ENCODE measurements at regions not wholly inside any gene's neighbourhood (a gene's known extent, or its start where the extent isn't known, plus 50 kb on each side); places are given as distances from the start of the nearest gene placed in this dataset.

- Mint-ChIP-seq H3K36me3 (ENCODE audit: low read depth) (no peaks in the 10 kb centered on the region), H3K27me3 (ENCODE audit: low read depth, poor library complexity) (no peaks in the 10 kb centered on the region), H3K4me1 (no peaks in the 10 kb centered on the region), H3K4me3 (no peak overlapping the region), H3K9me3 (no peaks in the 10 kb centered on the region), H3K27ac (no peak overlapping the region)
- DNase-seq: no peak
- TF ChIP-seq, protein P1, sequence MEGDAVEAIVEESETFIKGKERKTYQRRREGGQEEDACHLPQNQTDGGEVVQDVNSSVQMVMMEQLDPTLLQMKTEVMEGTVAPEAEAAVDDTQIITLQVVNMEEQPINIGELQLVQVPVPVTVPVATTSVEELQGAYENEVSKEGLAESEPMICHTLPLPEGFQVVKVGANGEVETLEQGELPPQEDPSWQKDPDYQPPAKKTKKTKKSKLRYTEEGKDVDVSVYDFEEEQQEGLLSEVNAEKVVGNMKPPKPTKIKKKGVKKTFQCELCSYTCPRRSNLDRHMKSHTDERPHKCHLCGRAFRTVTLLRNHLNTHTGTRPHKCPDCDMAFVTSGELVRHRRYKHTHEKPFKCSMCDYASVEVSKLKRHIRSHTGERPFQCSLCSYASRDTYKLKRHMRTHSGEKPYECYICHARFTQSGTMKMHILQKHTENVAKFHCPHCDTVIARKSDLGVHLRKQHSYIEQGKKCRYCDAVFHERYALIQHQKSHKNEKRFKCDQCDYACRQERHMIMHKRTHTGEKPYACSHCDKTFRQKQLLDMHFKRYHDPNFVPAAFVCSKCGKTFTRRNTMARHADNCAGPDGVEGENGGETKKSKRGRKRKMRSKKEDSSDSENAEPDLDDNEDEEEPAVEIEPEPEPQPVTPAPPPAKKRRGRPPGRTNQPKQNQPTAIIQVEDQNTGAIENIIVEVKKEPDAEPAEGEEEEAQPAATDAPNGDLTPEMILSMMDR (IDR thresholded peaks at IDR 0.05): peak; percentile 46
Observed at GRCh38 chr4:96035727-96036126, 195.8 kb downstream of the PDHA2 start.

DNA sequence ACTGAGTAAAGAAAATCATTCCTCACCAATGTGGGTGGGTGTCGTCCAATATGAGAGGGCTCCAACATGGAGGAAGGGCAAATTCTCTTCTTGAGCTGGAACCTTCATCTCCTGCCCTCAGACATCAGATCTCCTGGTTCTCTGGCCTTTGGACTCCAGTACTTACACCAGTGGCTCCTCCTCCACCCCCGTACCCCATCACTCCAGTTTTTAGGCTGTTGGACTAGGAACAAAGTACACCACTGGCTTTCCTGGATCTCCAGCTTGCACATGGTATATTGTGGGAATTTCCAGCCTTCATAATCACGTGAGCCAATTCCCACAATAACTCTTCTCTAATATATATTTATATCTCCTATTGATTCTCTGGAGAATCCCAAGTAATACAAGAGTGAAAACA lies 196.9 kb downstream of the PDHA2 start:
- Mint-ChIP-seq H3K9me3 (no peaks in the 10 kb centered on the region), H3K4me3 (no peak overlapping the region), H3K36me3 (ENCODE audit: low read depth) (no peaks in the 10 kb centered on the region), H3K4me1 (no peaks in the 10 kb centered on the region), H3K27ac (no peak overlapping the region), H3K27me3 (ENCODE audit: low read depth, poor library complexity) (no peaks in the 10 kb centered on the region)
- TF ChIP-seq, protein P1 (IDR thresholded peaks at IDR 0.05): no peak
- no peak for DNase-seq

GRCh38 chr4:96037705-96038104 lies 197.8 kb downstream of the PDHA2 start:
- H3K36me3 Mint-ChIP-seq (ENCODE audit: low read depth): no peaks in the 10 kb centered on the region
- no peak overlapping the region for H3K27ac Mint-ChIP-seq
- TF ChIP-seq, protein P1 (IDR thresholded peaks at IDR 0.05): no peak
- H3K4me3 Mint-ChIP-seq: no peak overlapping the region
- H3K9me3 Mint-ChIP-seq: no peaks in the 10 kb centered on the region
- no peaks in the 10 kb centered on the region for H3K4me1 Mint-ChIP-seq
- DNase-seq: no peak
- no peaks in the 10 kb centered on the region for H3K27me3 Mint-ChIP-seq (ENCODE audit: low read depth, poor library complexity)

GRCh38 chr4:96039217-96039616 lies 199.3 kb downstream of the PDHA2 start:
- Mint-ChIP-seq H3K27ac (no peak overlapping the region), H3K4me3 (no peak overlapping the region), H3K4me1 (no peaks in the 10 kb centered on the region), H3K9me3 (no peaks in the 10 kb centered on the region), H3K27me3 (ENCODE audit: low read depth, poor library complexity) (no peaks in the 10 kb centered on the region), H3K36me3 (ENCODE audit: low read depth) (no peaks in the 10 kb centered on the region)
- DNase-seq: no peak
- TF ChIP-seq, protein P1 (IDR thresholded peaks at IDR 0.05): no peak

DNA sequence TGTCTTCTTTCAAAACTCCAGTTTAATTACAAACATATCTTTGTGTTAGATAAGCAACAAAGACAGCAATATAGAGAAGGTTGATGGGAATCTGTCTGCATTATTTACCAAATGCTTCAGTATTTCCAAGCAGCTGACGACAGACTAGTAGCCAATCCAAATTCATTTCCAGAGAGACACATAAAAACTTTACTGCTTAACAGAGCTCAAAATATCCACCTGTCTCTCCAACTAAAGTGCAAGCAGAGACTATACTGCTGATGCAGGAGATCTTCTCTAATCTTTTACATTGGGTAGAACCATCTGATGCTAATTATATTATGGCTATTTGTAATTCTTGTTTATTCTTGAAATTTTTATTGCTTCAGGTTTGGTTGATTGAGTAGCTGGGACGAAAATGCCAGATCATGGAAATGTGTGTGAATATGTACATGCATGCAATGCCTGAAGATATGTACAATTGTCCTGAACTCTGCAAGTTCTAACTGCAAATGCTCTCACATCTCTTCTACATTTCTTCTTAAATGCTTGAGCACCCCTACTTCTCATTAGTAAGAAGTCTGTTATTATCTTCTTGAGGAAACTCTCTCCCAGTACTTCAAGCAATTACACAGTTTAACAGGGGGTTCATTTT lies 200.0 kb downstream of the PDHA2 start:
- no peak for DNase-seq

DNA sequence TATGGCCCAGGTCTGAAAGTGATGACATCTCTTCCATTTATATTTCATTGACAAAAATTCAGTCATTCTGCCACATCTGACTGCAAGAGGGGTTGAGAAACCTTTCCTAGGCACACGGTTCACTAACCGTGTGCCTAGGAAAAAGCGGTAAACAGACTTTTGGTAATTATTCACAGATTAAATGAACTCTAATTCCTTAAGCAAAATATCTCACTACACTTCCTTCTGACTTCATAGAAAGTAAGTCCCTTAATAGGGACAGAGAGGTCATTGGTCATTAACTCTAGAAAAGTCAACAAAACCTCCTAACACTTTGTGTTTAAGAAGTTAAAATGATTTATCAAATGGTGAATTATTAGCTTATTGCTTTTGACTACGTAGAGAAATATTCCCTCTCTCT lies 205.1 kb downstream of the PDHA2 start:
- Mint-ChIP-seq H3K27ac (no peak overlapping the region), H3K9me3 (no peaks in the 10 kb centered on the region), H3K36me3 (ENCODE audit: low read depth) (no peaks in the 10 kb centered on the region), H3K4me3 (no peak overlapping the region), H3K27me3 (ENCODE audit: low read depth, poor library complexity) (no peaks in the 10 kb centered on the region), H3K4me1 (no peaks in the 10 kb centered on the region)
- TF ChIP-seq, protein P1 (IDR thresholded peaks at IDR 0.05): no peak
- DNase-seq: no peak

More for the DNA sequence above, 200.0 kb downstream of the PDHA2 start:
- Mint-ChIP-seq H3K36me3 (ENCODE audit: low read depth) (no peaks in the 10 kb centered on the region), H3K4me3 (no peak overlapping the region), H3K4me1 (no peaks in the 10 kb centered on the region), H3K27me3 (ENCODE audit: low read depth, poor library complexity) (no peaks in the 10 kb centered on the region), H3K9me3 (no peaks in the 10 kb centered on the region), H3K27ac (no peak overlapping the region)
- TF ChIP-seq, protein P1 (IDR thresholded peaks at IDR 0.05): no peak
